CD4-positive, alpha-beta T cell treated with Interleukin-17A for 4 hours (primary cell): ENCODE measurements at regions not wholly inside any gene's neighbourhood (a gene's known extent, or its start where the extent isn't known, plus 50 kb on each side); places are given as distances from the start of the nearest gene placed in this dataset.
A peak's percentile ranks its signal among the peaks of the same experiment; 100 is the strongest.
"Not testable (repeated sequence)": the region's sequence is repeated elsewhere in the genome, so short reads cannot be mapped to it uniquely, and the experiment has no call there.

ENCODE experiments used
- DNase-seq: peaks from one replicate; pipeline ENCODE4 v3.0.0-alpha.2; 2020; ENCODE audit warnings: mixed read lengths

DNA sequence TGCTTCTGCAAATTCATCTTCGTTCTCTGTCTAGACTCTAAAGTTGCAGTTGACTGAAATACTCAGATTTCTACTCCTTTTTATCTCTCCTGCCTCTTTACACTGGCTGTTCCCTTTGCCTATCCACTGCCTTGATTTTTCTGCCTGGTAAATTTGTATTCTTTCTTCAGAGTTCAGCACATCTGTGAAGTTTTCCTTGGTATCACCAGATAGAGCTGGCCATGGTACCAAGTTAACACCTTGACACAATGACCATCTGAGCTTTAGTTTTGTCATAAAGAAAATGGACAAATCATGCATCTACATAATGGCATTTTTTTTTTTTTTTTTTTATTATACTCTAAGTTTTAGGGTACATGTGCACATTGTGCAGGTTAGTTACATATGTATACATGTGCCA is 143.0 kb downstream of the PPP1R3A start:
- no peak for DNase-seq

DNA sequence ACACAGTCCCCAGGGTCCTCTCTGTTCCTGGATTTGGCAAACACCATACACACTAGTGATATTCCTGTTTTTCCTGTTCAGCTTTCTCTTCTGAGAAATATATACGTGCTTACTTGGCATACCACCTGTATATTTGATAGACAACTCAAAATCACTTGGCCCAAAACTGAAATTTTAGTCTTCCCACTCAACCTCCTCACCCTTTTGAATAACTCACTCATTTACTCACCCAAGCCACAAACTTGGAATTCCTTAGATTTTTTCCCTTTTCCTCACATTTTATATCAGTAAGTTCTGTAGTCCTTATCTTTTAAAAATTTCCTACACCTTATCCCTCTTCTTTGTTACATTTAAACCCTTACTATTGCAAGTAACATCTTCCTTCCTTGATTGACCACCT is 143.4 kb downstream of the PPP1R3A start:
- DNase-seq, result no peak

DNA sequence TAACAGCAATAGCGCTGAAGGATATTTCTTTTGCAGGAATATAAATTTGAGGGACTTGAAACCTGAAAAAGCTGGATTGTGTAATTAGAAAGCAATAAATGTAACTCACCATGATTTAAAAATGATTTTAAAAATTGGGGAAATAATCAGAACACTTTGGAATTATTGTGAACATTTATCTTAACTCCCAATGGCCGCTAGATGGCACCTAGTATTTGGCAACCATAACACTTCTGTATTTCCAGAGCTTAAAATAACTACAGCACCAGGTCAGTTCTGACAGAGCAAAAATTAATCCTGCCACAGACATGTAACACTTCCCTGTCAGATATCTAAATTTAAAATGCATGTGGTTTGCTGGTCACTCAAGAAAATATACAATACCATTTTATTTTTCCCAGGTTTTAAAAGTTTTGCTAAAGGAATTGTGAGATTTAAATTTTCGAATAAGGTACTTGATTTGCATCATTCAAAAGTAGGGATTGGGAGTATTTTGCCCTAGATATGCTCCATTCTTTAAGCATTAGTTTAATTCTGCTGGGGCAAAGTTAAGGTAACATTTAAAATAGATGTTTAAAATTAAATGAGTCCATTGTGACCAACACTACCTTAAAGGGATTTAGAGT is 144.5 kb downstream of the PPP1R3A start:
- no peak for DNase-seq

DNA sequence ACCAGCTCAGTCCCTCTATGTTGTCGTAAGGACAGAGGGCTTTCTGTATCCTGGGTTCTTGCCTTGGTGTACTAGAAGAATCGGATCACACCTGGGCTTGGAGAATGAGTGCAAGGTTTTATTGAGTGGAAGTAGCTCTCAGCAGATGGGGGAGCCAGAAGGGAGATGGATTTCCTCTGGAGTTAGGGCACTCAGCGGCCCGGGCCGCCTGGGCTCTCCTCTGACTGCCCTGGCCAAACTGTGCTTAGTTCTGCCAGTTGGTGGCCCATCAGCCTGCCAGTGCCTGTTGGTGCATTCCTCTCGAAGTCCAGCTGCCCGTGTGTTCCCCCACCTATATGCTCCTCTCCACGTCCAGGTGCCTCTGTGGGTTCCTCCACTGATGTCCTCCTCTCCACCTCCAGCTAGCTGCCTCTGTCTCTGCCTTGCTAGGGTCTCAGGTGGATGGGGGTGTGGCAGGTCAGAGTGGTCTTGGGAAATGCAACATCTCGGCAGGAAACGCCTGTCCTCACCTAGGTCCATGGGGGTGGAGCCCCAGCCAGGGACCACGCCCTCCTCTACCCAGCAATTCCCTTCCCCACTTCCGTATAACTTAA is 148.6 kb downstream of the PPP1R3A start:
- DNase-seq, result no peak

DNA sequence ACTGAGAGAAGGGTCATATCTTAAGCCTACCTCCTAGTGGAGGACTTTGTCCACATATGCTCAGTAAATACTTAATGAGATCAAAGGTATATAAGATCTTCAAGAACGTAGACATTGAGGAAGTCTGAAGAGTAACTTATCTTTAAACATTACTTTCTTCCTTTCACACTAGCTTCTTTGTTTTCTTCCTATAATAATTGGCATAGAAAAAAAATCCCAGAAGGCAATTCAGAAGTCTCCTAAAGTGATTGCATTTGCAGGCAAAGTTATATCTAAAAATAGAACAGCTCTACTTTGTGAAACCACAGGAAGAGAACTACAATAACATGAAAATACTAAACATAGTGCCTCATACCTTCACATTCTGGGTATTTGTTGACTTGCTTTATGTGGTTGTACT is 150.4 kb downstream of the PPP1R3A start:
- DNase-seq, result no peak

DNA sequence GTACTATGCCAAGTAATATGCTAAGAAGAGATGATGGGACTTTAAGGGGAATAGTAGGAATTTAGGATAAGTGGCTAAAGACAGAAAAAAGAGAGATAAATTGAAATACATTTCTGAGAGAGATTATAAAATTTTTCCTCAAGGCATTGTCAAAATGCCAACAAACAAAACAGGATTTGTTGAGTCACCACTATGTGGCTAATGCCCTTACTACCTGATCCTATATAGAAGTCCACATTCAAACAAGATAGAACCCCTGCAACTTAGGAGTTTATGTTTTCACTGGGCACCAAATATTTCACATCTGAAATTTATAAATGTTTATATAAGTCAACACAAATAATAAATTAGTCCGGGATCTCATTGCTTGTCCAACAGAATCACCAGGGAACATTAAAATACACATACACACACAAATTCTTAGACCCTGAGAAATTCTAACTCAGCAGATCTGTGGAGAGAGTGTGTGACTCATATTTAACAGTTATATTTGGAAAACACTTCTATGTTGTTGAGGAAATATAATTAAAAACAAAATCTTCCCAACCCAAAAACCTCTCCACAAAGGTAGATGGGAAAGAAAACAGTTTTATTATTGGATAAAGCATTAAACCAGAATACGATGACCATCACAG is 154.3 kb downstream of the PPP1R3A start:
- no peak for DNase-seq

DNA sequence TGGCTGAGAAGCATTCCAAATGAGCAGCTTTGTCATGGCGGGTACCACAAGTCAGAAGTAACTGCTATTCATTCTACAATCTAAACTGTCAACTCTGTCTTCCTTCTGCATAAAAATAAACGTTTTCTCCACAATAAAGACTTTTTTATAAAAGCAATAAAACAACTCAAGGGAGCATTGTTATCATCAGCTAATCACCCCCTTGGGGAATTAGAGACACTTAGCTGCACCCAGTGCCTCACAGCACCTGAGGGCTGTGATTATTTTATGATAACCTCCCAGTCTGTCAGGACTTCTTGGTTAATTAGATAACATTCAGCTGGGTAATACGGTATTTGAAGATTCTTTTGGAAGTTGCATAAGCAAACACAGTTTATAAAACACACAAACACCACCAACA is 155.6 kb downstream of the PPP1R3A start:
- DNase-seq, result no peak

DNA sequence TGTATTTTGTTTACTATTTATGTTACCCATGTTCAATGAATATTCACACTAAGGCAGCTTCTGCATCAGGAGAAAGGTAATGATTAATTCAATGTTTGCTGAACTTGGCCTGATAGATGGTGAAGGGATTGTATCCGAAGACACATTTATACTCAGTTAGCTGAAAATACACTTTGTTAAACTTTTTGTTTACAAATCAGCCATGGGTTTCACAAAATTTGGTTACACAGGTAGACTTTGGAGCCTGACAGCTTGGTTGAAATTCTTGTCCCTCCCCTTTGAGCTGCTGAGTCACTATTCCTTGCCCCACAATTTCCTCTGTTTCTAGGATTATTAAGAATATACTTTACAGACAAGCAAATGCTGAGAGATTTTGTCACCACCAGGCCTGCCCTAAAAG is 162.6 kb downstream of the PPP1R3A start:
- DNase-seq, result no peak

DNA sequence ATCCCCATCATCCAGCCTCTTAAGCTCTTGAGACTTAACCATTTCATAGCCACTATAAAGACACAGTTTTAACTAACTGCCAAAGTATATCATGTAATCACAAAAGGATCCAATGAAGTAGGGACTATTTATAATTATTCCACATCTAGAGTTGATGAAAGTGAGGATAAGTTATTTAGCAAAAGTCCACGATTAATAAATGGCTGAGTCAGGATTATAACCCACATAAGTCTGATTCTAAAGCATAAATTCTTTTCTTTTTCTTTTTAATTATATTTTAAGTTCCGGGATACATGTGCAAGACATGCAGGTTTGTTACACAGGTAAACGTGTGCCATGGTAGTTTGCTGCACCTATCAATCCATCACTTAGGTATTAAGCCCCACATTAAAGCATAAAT is 166.1 kb downstream of the PPP1R3A start:
- no peak for DNase-seq

DNA sequence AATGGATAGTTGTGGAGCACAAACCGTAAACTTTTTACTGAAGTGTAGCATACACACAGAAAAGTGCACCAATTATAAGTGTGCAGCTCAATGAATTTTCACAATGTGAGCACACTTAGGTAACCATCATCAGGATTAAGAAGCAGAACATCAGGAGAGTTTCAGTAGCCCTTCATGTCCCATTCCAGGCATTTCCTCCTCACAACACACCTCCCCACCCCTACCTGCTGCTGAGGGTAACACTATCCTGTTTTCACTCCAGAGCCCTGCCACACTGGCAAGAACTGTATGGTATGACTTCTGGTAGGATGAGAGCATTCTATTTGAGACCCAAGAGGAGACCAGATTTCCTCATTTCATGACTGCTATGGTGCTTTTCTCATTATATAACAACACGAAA is 166.5 kb downstream of the PPP1R3A start:
- DNase-seq, result no peak

DNA sequence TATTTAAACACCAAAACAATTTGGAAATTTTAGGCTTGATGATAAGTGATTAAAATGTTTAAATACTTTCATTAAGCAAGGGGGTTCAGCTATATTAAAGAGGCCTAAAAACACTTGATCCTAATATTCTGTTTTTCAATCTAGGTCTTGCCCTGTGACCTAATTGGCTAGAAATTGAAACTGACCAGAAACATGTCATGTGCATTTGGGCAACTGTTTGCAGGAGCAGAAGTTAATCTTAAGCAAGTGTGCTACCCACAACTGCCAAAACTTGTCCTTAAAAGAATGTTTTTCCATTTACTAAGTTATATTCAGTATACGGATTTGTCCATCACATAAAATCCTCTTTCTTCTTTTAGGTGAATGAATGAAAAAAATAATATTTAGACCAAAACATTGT is 167.3 kb downstream of the PPP1R3A start:
- DNase-seq, result no peak

DNA sequence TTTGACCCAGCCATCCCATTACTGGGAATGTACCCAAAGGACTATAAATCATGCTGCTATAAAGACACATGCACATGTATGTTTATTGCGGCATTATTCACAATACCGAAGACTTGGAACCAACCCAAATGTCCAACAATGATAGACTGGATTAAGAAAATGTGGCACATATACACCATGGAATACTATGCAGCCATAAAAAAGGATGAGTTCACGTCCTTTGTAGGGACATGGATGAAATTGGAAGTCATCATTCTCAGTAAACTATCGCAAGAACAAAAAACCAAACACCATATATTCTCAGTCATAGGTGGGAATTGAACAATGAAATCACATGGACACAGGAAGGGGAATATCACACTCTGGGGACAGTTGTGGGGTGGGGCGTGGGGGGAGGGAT is 170.4 kb downstream of the PPP1R3A start:
- not testable (repeated sequence) for DNase-seq

DNA sequence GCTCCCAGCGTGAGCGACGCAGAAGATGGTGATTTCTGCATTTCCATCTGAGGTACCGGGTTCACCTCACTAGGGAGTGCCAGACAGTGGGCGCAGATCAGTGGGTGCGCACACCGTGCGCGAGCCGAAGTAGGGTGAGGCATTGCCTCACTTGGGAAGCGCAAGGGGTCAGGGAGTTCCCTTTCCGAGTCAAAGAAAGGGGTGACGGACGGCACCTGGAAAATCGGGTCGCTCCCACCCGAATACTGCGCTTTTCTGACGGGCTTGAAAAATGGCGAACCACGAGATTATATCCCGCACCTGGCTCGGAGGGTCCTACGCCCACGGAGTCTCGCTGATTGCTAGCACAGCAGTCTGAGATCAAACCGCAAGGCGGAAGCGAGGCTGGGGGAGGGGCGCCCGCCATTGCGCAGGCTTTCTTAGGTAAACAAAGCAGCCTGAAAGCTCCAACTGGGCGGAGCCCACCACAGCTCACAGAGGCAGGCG is 175.8 kb downstream of the PPP1R3A start:
- not testable (repeated sequence) for DNase-seq

DNA sequence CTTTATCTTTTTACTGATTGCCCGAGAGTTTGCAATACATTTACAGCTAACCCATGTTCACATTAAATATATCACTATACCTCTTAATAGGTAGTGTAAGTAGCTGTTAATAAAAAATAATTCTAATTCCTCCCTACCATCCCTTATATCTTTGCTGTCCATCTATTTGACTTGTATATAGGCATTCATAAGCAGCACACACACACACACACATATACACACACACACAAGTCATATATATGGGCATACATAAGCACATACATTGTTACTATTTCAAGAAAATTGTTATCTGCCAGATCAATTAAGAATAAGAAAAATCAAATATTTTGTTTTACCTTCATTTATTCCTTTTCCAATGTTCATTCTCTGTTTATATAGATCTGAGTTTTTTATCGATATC is 176.4 kb downstream of the PPP1R3A start:
- no peak for DNase-seq

DNA sequence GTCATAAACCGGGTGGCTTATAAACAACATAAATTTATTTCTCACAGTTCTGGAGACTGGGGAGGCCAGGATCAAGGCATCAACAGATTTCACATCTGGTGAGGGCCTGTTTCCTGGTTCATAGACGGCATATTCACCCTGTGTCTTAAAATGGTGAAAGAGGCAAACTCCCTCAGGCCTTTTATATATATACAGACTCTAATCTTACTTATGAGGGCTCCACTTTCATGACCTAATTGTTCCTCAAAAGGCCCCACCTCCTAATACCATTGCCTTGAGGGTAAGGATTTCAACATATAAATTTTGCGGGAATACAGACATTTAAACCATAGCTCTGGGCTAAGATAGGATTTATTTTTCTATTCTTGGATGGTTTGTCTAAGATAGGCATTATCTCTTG is 187.2 kb downstream of the PPP1R3A start:
- DNase-seq, result no peak

DNA sequence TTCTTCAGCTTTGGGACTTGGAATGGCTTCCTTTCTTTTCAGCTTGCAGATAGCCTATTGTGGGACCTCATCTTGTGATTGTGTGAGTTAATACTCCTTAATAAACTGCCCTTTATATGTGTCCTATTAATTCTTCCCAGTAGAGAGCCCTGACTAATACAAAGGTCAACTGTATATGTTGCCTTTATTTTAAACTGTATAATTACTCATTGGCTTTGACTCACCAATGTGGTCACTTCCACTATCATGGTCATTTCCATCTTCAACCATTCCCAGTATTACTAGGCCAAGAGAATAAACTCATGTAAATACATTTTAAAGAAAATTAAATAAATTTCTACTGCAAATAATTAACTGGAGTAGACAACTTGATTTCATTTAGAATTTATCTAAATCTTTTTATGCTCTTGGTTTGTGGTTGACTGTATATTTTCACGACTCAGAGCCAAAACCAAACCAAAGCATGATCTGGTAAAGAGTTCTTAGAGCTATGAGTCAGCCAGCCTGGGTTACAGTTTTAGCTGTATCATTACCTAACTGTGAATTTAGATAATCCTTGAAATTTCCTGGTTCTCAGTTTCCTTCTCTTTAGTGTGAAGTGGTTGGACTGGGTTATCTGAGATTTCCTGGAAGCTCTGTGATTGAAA is 188.4 kb downstream of the PPP1R3A start:
- DNase-seq, result no peak

DNA sequence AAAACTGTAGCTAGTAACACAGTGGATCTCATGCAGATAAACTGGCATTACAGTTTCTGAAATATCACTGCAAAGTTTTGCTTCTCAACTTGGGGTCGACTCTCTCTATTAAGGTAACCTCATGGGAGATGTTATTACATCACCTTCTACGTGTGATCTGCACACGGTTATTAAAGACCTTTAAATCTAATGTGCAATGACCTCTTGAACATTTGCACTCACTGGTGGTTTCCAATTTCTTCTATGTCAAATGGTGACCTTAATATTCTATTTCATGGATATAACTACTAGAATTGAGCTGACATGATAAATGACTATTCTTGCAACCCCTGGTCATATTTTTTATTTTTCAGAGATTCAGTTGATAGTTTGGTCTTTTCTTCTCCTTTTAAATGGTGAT is 191.3 kb downstream of the PPP1R3A start:
- DNase-seq, result no peak

DNA sequence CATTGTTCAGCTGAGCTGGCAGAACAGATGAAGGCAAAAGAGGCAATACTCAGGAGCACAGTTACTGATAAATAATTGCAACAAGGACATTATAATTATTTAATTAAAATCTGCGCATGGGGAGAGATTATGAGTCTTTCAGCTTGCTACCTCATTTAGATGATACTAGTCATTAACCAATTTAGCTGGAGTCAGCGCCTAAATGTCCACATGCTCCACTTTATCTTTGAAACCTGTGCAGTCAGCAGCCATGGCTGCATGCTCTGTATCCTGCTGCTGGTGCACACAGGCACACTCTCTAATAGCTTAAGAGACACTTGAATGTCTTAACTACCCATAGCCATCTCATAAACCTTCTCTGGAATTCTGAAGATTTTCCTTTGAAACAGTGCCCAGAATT is 196.8 kb downstream of the PPP1R3A start:
- DNase-seq, result no peak

DNA sequence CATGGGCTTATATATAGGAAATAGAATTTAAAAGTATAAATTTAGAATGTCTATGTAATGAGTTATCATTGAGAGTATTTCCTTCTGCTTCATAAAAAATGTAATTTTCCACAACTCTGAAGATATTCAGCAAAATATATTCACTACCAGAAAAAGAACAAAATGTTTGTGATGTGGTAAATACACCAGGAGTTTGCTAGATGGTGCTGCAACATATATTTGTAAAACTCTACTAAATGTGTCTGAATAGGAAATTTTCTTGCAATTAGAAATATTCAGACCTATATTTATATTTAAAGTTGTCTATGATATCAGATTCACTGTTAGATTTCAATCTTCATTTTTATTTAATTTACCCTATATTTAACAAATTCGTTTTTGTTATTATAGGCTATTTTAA is 201.1 kb downstream of the PPP1R3A start:
- no peak for DNase-seq

DNA sequence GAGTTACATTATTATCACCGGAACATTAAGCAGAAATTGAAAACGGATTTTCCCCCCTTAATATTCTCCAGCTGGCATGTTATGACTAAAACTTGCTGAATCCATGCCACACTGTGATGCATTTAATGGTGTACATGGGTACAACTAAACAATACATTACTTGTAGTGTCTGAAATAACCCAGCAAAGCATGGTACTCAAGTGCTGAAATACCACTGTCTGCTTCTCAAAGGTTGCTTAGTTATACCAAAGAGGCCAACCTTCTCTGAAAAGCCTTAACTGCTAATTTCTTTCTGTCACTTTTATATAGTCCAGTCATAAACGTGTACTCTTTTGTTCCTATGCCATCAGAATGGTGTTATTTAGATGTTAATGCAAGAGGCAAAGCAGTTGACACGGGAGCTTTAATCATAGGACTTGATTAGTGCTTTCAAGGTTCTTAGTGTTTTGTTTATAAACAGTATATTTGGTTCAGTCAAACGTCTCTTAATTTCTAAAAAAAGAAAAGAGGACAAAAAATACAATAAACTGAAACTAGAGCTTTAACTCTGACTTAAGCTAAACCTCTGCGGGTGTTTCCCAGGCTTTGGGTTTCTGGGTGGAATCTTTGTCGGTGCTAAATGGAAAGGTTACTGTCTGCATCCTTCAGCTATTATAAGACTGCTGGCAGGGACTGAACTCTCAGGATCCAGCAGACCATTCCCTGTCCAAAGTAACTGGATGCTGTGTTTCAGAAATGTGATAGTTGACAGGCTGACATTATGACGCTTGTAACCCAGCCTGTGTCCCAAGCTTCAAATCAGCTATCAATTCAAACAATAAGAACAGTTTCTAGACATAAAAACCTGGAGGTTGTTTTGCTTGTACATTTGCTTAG is 202.6 kb downstream of the PPP1R3A start:
- no peak for DNase-seq

DNA sequence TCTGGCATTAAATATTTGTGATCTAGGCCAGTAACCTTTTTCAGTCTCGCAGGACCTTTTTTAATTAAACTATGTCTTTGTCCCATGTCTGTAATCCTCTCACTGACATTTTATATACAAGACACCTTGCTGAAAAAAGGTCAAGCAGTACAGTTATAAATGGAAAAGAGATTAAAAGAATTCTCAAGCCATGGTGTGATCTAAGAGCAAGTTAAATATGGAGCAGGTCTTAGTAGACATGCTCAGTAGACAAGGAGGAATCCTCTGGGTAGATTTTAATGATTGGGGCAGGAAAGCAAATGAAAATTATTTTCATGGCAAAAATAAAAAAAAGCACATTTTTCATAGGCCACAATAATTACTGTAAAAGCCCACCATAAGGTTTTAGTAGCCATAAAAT is 203.5 kb downstream of the PPP1R3A start:
- no peak for DNase-seq

DNA sequence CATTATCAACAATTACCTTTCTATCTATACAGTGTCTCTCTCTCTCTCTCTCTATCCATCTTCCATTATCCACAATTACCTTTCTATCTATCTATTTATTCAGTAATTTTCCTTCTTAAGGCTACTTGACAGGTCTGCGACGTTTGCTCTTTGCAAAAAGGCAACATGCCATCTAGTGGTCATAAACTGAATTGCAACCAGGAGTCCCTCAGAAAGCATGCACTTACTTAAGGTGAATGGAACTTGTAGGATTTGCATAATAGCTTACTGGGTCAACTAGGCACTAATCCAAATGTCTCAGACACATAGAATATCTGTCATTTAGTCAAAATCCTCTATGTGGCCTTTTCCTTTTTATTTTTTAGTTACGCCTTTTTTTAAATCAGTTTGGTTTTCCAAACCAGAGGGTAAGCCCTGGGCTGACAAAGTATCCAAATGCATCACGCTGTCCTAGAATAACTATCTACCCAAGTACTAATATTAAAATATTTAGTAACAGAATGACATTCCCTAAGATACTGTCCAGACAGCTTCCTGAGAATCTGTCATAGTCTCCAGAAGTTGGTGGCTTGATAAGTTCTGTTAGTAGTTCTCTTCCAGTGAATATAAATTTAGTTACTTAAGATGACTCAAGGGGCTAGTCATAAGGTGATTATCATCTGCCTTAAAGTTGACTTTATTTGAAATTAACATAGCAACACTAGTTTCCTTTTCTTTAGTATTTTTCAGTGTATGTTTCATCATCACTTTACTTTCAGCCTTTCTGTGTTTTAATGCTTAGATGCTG is 208.3 kb downstream of the PPP1R3A start:
- DNase-seq, result peak; percentile 35
